ENCODE measurements at regions not wholly inside any gene's neighbourhood (a gene's known extent, or its start where the extent isn't known, plus 50 kb on each side); places are given as distances from the start of the nearest gene placed in this dataset.

GRCh38 chr3:161991901-161992540 is 495.4 kb downstream of the OTOL1 start:
- H3K4me3 ChIP-seq (ENCODE audit: low read depth, low read length) = no peak overlapping the region
- no peaks in the 10 kb centered on the region for H3K36me3 ChIP-seq (ENCODE audit: control insufficient read depth in 2 of 2, insufficient read depth in 1 of 2, low read length in 2 of 2)
- H3K4me1 ChIP-seq (ENCODE audit: control insufficient read depth, insufficient read depth, low read length) = no peaks in the 10 kb centered on the region
- no peak for TF ChIP-seq ZNF366 (tag by site-specific recombination; conservative IDR thresholded peaks at IDR 0.05)
- no peak for TF ChIP-seq ZNF510 (tag by site-specific recombination; IDR thresholded peaks at IDR 0.05; ENCODE audit: insufficient replicate concordance)
- TF ChIP-seq WT1 (tag by site-specific recombination; IDR thresholded peaks at IDR 0.05) = no peak
- TF ChIP-seq ZNF747 (tag by site-specific recombination; IDR thresholded peaks at IDR 0.05) = no peak
- TF ChIP-seq ZNF121 (tag by site-specific recombination; IDR thresholded peaks at IDR 0.05) = no peak
- no peak for TF ChIP-seq ZNF23 (tag by site-specific recombination; IDR thresholded peaks at IDR 0.05; ENCODE audit: borderline replicate concordance)
- H3K27ac ChIP-seq (ENCODE audit: extremely low read depth, low read depth, low read length) = no peak overlapping the region
- ChIA-PET POLR2A (no interaction called here), CTCF (interaction anchor here (0.6 to 1.1 kb wide), 2 partner anchors 31 to 138 kb away, joined by 3 read pairs; no protein-coding TSS in a partner anchor)
- no peaks in the 10 kb centered on the region for H3K9me3 ChIP-seq (ENCODE audit: control insufficient read depth, insufficient read depth, low read depth, low read length)

GRCh38 chr3:161999846-162000245 is 503.2 kb downstream of the OTOL1 start:
- H3K36me3 ChIP-seq (ENCODE audit: control insufficient read depth in 2 of 2, insufficient read depth in 1 of 2, low read length in 2 of 2) = no peaks in the 10 kb centered on the region
- CTCF ChIA-PET = no interaction called here
- no peak overlapping the region for H3K4me3 ChIP-seq (ENCODE audit: low read depth, low read length)
- H3K4me1 ChIP-seq (ENCODE audit: control insufficient read depth, insufficient read depth, low read length) = no peaks in the 10 kb centered on the region
- no peak for TF ChIP-seq ZNF677 (tag by site-specific recombination; IDR thresholded peaks at IDR 0.05)
- peak; percentile 97 for TF ChIP-seq TRIM28 (IDR thresholded peaks at IDR 0.05; ENCODE audit: borderline replicate concordance, low read length)
- peak; percentile 86; the same call in 1 of the 2 replicates for TF ChIP-seq ZNF791 (tag by site-specific recombination; IDR thresholded peaks at IDR 0.05)
- peak; percentile 96 for TF ChIP-seq SETDB1 (IDR thresholded peaks at IDR 0.05; ENCODE audit: insufficient read length, low read length)
- no peaks in the 10 kb centered on the region for H3K9me3 ChIP-seq (ENCODE audit: control insufficient read depth, insufficient read depth, low read depth, low read length)
- POLR2A ChIA-PET = no interaction called here
- no peak overlapping the region for H3K27ac ChIP-seq (ENCODE audit: extremely low read depth, low read depth, low read length)

- POLR2A ChIA-PET = no interaction called here
- CTCF ChIA-PET = no interaction called here
- Histone ChIP-seq H3K36me3 (ENCODE audit: control insufficient read depth in 2 of 2, insufficient read depth in 1 of 2, low read length in 2 of 2) (no peaks in the 10 kb centered on the region), H3K27ac (ENCODE audit: extremely low read depth, low read depth, low read length) (no peak overlapping the region), H3K9me3 (ENCODE audit: control insufficient read depth, insufficient read depth, low read depth, low read length) (no peaks in the 10 kb centered on the region), H3K4me1 (ENCODE audit: control insufficient read depth, insufficient read depth, low read length) (no peaks in the 10 kb centered on the region), H3K4me3 (ENCODE audit: low read depth, low read length) (no peak overlapping the region)
- TF ChIP-seq EGR2 (tag by site-specific recombination; IDR thresholded peaks at IDR 0.05; ENCODE audit: low read depth) (no peak), GLI2 (tag by site-specific recombination; IDR thresholded peaks at IDR 0.05; ENCODE audit: borderline replicate concordance, low read depth) (no peak), ZBTB48 (tag by site-specific recombination; IDR thresholded peaks at IDR 0.05) (no peak), ZNF654 (tag by site-specific recombination; IDR thresholded peaks at IDR 0.05; ENCODE audit: low read depth) (no peak), GFI1B (tag by site-specific recombination; IDR thresholded peaks at IDR 0.05) (no peak), KLF10 (tag by site-specific recombination; IDR thresholded peaks at IDR 0.05) (no peak), ZNF335 (tag by site-specific recombination; conservative IDR thresholded peaks at IDR 0.05) (no peak), ZNF596 (tag by site-specific recombination; IDR thresholded peaks at IDR 0.05) (no peak), TRIM28 (IDR thresholded peaks at IDR 0.05; ENCODE audit: borderline replicate concordance, low read length) (no peak), IKZF3 (tag by site-specific recombination; IDR thresholded peaks at IDR 0.05) (no peak), KLF7 (tag by site-specific recombination; IDR thresholded peaks at IDR 0.05; ENCODE audit: borderline replicate concordance) (no peak), KLF9 (tag by site-specific recombination; IDR thresholded peaks at IDR 0.05; ENCODE audit: low read depth) (no peak), SCRT2 (tag by site-specific recombination; IDR thresholded peaks at IDR 0.05) (no peak), ZSCAN5A (tag by site-specific recombination; IDR thresholded peaks at IDR 0.05) (no peak), ZNF629 (tag by site-specific recombination; IDR thresholded peaks at IDR 0.05) (no peak)
These were observed 511.1 kb downstream of the OTOL1 start for GRCh38 chr3:162007722-162008121.
